GM19463 (cell line): ENCODE measurements at regions not wholly inside any gene's neighbourhood (a gene's known extent, or its start where the extent isn't known, plus 50 kb on each side); places are given as distances from the start of the nearest gene placed in this dataset.

Experiments used
- ATAC-seq: cut with Tn5 transposase; IDR thresholded peaks from one replicate; pipeline ENCODE4 v1.9.1; 2021; ENCODE audit warnings: mild to moderate bottlenecking, moderate library complexity; ENCODE audit not compliant: unreplicated experiment

DNA sequence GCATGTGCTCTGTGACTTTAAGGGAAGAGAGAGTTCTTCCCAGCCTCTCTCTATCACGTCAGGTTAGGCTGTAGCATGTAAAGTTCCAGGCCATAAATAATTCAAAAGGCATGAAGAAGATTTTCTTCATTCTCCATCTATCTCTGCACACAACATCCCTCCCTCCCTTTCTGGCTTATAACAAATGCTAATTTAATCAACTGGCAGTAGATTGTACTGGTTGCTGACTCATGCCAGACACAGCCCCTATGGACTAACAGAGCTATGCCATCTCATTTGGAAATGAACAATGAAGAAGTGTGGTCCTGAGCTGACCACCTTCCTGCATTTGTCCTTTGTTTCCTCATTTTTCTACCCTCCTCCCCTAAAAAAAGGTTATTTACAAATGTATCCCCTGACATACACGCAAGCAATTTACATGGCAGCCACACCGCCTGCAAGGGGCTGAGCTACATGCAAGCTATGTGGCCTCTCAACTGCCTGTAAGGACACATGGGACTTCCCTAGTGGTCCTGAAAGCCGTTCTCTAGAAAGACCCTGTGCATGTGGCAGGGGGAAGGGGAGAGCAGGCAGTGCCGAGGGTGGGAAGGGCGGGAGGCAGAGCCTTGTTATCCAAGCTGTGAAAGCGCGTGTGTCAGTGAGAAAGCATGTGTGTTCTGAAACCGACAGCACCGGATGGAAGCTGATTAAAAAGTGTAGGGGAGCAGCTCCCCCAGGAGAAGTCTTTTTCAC, 90.9 kb upstream of the KLF7 start:
- no peak for ATAC-seq

- ATAC-seq, result no peak
Measured at GRCh38 chr2:207257251-207258250, 91.8 kb upstream of the KLF7 start.

DNA sequence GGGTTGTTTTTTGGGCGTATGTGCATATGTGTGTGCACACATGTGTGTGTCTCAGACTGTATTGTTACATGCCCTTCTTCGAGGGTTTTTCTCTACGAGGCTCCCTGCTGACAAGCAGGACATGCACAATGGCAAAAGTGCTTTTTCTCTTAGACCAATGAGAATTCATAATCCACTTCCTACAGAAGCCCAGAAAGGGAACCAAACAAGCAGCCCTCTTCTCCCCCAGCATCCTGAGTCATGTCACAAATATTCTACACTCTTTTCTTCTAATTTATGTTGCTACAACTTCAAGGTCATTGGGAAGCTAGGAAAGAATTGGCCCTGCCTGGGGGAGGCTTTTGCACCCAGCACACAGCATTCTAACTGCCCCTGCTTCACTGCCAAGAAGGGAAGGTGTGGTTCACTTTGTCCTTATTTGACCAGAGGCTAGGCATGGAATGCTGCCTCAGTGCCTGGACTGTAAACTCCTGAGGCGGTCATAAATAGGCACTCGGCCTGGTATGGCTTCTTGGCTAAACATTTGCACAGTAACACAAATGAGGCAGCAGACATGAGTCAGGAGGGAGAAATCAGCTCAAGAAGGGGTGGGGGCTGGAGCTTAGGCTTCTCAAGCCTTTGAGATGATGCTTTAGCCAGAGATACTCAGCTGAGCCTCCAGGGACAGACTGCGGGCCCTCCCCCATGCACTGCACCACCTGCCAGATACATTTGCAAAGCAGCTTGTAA, 92.7 kb upstream of the KLF7 start:
- ATAC-seq, result no peak

GRCh38 chr2:207260021-207260420, 94.3 kb upstream of the KLF7 start:
- ATAC-seq, result no peak

- no peak for ATAC-seq
Measured at GRCh38 chr2:207260947-207261346, 95.2 kb upstream of the KLF7 start.

- no peak for ATAC-seq
Measured at GRCh38 chr2:207264310-207264709, 98.6 kb upstream of the KLF7 start.

GRCh38 chr2:207265332-207265731, 99.6 kb upstream of the KLF7 start:
- ATAC-seq, result peak; percentile 50

DNA sequence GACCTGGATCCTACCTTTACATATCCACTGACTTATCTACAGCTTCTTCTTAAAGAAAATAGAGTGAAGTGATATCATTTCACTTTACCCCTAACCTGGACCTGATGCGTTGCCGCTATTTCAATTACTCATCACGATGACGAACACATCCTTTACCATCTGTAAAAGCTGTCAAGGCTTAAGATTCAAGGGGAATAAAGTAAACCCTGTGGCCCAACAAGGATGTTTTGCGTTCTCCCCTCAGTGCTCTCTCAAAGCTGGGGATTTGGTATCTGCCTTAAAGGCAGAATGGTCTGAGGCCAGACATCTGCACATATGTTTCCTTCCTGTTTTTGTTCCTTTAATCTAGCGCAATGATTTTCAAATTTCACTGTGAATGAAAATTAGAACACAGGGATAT, 100.1 kb upstream of the KLF7 start:
- no peak for ATAC-seq

DNA sequence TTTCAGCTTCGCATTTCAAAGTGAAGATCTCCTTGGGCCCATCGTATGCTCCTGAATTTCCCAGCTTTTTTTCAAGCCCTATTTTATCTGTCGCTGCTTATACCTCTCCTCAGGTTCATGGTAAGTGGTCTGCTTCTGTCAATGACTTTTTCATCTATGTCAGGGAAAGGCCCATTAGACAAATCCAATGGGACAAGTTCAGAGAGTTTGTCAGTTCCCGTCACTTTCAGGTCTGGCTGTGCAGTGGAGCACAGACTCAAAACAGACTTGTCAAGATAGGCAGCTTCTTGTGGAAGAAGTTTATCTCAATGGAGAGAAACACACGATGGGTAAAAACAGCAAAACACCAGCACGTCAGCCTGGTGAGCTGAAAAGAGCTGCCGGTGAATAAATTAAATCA, 100.9 kb upstream of the KLF7 start:
- no peak for ATAC-seq

DNA sequence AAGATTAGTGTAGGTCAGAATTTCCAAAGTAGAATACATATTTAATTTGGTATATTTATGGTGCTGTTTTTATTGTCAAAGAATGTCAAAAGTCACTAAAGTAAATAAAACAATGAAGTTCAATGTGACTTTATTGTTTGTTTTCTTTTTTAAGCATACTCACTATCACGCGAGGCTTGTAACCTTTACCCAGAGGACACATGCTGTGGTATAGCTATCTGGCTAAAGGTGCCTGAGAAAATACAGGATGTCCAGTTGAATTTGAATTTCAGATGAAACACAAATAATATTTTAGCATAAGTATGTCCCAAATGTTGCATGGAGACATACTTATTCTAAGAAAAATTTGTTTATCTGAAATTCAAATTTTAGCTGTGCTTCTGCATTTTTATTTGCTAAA, 103.3 kb upstream of the KLF7 start:
- no peak for ATAC-seq

DNA sequence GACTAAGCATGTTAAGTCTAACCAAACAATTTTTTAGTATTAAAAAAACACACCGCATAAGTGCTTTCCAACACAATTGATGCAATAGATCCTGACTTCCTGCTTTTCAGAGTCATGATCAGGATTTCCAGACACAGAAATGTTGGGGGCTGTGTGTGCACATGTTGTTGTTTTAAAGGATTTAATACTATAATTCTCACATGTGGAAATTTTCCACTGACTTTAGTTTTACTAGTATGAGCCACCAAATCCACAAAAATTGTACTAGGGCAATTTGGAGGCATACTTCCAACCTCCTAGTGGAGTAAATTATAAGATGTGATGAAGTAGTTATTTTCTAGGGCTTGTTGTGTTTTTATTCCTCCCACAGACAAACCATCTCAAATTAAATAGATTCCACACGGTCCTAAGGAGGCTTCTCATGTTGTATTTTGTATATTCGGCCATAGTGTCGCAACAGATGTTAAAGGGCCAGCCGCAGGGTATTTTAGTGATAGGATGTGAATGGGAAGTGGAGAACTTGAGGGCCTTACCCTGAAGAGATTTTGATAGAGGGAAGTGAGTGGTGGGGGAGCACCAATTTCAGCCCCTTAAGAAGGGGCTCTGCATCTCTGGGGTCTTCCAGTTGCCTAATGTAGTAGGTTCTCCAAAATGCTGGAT, 108.9 kb upstream of the KLF7 start:
- ATAC-seq, result no peak

DNA sequence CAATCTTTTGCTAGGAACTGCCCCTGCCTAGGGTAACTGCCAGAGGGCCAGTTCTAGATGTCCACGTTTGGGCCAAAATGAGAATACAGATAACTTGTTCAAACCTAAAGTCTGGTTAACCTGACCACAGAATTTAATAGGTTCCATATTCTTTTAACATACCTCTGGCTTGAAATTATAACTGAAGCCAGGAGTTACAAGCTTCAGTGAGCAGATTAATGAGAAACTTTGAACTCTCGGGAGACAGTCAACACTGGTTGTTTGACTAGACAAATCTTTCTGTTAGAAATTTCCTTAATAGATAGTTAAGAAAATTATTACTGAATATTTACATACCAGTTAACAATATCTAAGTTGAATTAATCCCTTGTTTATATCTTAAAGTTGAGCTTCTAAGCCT, 110.0 kb upstream of the KLF7 start:
- peak; percentile 49 for ATAC-seq

DNA sequence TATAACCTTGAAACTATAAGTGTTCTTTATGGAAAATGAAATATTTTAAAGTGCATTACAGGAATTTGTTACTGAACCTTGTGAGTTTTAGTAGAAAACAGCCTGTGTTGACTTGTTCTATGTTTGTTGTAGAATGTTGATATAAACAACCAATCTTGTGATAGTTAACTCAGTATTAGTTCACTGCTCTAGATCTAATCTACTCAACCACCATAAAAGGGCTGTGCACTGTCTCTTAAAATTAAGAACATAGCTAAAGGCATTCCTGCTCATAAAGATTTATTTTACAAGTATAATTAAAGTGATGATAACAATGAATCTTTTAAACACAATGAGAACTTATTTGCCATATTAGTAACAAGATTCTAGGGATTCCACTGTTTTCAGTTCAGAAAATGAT, 110.5 kb upstream of the KLF7 start:
- no peak for ATAC-seq

DNA sequence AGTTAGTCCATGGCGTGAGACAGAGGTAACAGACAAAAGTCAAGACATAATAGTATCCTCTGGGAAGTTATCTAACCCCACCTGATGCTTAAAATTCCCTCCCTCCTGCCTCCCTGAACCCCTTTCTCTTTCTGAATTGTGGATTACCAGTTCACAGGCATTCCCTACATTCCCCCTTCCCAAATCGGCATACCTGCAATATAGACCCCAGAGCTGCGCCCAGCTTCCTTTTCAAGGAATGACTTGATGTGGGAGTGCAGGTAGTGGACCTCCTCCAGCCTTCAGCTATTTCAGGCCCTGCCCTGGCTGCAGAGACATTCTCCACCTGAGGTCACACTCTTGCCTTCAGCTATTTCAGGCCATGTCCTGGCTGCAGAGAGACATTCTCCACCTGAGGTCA, 111.1 kb upstream of the KLF7 start:
- ATAC-seq, result no peak

DNA sequence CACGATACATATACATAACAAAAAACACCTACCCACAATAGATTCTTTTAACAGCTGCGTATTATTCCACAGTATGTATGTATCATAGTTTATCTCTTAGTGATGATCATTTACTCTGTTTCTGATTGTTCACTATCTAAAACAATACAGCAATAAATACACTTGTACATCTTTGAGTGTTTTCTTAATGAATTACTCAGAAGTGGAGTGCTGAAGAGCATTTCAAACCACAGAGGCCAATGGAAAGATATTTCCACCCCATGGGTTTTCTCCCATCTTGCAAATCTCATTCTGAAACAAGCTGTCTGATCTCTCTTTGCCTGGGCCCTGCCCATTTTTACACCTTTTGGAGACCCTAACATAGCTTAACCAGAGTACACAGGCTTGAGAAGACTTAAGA, 113.8 kb upstream of the KLF7 start:
- ATAC-seq, result no peak

DNA sequence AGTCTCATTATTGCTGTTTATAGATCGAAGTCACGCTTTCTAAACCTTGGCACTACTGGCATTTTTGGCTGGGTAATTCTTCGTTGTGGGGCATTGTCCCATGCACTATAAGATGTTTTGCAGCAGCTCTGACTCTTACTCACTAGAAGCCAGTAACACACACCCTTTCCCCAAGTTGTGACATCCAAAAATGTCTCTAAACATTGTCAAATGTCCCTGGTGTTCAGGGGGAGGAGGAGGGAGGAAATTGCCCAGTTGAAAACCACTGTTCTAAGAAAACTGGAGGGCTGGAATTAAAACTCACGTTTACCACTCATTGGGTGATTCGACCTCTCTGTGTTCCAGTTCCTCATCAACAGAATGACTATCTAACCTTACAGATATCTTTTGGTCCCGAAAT, 115.7 kb upstream of the KLF7 start:
- ATAC-seq, result no peak

DNA sequence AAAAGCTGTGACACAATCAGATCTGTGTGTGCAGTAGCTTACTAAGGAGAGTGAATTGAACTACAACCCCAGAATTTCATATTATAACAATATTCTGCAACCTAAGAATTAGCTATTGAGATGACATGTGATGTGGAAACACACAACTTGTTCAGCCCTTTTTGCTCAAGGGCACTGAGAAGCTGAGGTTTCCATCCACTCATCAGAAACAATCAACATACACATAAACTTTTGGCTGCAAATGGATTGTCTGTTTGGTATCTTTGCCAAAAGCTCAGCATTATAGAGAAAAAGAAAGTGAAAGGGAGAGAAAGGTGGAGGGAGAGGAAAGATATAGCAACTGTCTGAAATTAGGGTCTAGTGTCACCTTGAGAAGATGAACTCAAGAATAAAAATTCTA, 117.2 kb upstream of the KLF7 start:
- no peak for ATAC-seq

GRCh38 chr2:207283356-207283755, 117.6 kb upstream of the KLF7 start:
- no peak for ATAC-seq

GRCh38 chr2:207284556-207285472, 119.1 kb upstream of the KLF7 start:
- ATAC-seq, result no peak

DNA sequence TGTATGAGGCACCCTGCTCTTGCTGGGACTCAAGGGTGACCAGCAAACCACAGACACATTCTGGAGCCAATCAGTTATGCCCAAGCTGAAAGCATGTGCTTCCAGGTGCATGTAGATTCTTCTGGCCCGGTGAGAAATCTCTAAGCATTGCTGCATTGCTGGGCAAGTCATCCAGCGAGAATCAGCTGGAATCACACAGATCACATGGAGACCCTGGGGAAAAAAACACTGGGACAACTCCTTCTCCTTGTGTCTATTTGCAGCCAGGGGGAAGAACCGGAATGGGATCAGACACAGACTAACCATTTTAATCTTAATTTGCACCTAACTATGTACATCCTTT, 119.7 kb upstream of the KLF7 start:
- no peak for ATAC-seq
